MM.1S (cell line): ENCODE measurements at regions not wholly inside any gene's neighbourhood (a gene's known extent, or its start where the extent isn't known, plus 50 kb on each side); places are given as distances from the start of the nearest gene placed in this dataset.

Experiments
- EZH2 ChIP-seq: fragments of 300-600 bp; sonication (generic); optimal IDR thresholded peaks from 2 replicates; pipeline ENCODE3; 2017; ENCODE audit warnings: low read depth, mild to moderate bottlenecking, antibody characterized with exemption, low read length, mixed read lengths
- TF ChIP-seq, protein P1 (sequence below): fragments of 300-600 bp; sonication (generic); IDR thresholded peaks from 2 replicates; pipeline ENCODE4 v1.5.1; 2016; ENCODE audit warnings: antibody characterized with exemption, low read length, mixed read lengths

DNA sequence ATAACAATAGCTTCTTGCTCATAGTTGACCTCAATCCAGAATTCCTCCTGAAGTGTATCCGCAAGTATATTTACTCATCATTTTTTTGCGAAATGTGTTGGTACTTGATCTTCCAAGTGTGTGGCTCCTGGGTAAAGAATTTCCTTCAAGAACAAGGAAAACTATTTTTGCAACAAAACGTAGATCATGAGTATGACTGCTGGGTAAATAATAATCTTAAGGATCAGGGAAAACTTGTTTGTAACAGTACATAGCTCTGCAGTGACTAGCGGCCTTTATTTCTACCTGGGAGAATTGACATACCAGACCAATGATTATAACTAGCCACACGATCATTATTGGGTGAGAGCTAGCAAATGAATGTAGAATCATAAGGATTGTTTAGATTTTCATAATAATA lies 1311.7 kb downstream of the ARAP2 start:
- TF ChIP-seq, protein P1, sequence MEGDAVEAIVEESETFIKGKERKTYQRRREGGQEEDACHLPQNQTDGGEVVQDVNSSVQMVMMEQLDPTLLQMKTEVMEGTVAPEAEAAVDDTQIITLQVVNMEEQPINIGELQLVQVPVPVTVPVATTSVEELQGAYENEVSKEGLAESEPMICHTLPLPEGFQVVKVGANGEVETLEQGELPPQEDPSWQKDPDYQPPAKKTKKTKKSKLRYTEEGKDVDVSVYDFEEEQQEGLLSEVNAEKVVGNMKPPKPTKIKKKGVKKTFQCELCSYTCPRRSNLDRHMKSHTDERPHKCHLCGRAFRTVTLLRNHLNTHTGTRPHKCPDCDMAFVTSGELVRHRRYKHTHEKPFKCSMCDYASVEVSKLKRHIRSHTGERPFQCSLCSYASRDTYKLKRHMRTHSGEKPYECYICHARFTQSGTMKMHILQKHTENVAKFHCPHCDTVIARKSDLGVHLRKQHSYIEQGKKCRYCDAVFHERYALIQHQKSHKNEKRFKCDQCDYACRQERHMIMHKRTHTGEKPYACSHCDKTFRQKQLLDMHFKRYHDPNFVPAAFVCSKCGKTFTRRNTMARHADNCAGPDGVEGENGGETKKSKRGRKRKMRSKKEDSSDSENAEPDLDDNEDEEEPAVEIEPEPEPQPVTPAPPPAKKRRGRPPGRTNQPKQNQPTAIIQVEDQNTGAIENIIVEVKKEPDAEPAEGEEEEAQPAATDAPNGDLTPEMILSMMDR, result no peak
- no peak for TF ChIP-seq EZH2
